ENCODE measurements at regions not wholly inside any gene's neighbourhood (a gene's known extent, or its start where the extent isn't known, plus 50 kb on each side); places are given as distances from the start of the nearest gene placed in this dataset.

DNA sequence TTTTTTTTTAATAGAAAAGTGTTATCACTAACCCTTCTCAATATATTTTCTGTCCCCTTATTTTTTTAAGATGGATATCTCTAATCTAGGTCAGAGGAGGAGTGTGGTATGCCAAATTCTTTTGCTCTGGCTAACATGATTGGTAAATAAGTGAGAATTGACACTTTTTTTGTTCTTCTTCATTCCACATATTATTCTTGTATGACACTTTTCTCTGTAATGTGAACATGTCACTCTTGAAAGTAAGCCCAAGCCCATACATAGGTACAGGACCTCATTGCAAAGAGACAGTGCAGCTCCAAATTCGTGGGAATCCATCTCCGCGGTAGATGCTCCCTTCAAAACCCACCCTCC lies 142.5 kb upstream of the TCF21 start:
- TF ChIP-seq, protein P1, sequence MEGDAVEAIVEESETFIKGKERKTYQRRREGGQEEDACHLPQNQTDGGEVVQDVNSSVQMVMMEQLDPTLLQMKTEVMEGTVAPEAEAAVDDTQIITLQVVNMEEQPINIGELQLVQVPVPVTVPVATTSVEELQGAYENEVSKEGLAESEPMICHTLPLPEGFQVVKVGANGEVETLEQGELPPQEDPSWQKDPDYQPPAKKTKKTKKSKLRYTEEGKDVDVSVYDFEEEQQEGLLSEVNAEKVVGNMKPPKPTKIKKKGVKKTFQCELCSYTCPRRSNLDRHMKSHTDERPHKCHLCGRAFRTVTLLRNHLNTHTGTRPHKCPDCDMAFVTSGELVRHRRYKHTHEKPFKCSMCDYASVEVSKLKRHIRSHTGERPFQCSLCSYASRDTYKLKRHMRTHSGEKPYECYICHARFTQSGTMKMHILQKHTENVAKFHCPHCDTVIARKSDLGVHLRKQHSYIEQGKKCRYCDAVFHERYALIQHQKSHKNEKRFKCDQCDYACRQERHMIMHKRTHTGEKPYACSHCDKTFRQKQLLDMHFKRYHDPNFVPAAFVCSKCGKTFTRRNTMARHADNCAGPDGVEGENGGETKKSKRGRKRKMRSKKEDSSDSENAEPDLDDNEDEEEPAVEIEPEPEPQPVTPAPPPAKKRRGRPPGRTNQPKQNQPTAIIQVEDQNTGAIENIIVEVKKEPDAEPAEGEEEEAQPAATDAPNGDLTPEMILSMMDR (IDR thresholded peaks at IDR 0.05) = no peak
- no peak for TF ChIP-seq ZFX (IDR thresholded peaks at IDR 0.05; ENCODE audit: borderline replicate concordance)
